HL-60 (cell line): ENCODE measurements at regions not wholly inside any gene's neighbourhood (a gene's known extent, or its start where the extent isn't known, plus 50 kb on each side); places are given as distances from the start of the nearest gene placed in this dataset.

Experiments used
- DNase-seq, 2 experiments: peaks; one replicate each; pipeline ENCODE4 v3.0.0-alpha.2; 2010 to 2020; ENCODE audit warnings: low read depth in 1 of 2, low spot score in 1 of 2
- H3K27ac ChIP-seq: fragments of 250-450 bp; sonication (Bioruptor Pico); replicated peaks from 2 replicates; pipeline ENCODE4 v1.5.1; 2020; ENCODE audit warnings: mild to moderate bottlenecking, moderate library complexity
- H3K27me3 ChIP-seq: fragments of 250-450 bp; sonication (Bioruptor Pico); 2 replicates; pipeline ENCODE4 v1.5.1; 2021; ENCODE audit warnings: mild to moderate bottlenecking, moderate library complexity; ENCODE audit not compliant: insufficient read depth, poor library complexity, severe bottlenecking
- H3K4me3 ChIP-seq: replicated peaks from 2 replicates; pipeline ENCODE4 v1.5.1; 2011; ENCODE audit warnings: mild to moderate bottlenecking, control low read depth, low read length; ENCODE audit not compliant: insufficient read depth
- CTCF ChIP-seq: IDR thresholded peaks from one replicate; pipeline ENCODE4 v1.5.1; 2011; ENCODE audit warnings: low read length, control low read depth, inconsistent platforms; ENCODE audit not compliant: insufficient read depth
- GABPA ChIP-seq: IDR thresholded peaks from 2 replicates; pipeline ENCODE4 v1.6.1; 2012; ENCODE audit warnings: low read depth
- POLR2AphosphoS5 ChIP-seq: IDR thresholded peaks from 2 replicates; pipeline ENCODE4 v1.6.1; 2012; ENCODE audit warnings: low read depth
- SPI1 ChIP-seq: IDR thresholded peaks from 2 replicates; pipeline ENCODE4 v1.6.1; 2012; ENCODE audit warnings: low read depth, mild to moderate bottlenecking, borderline replicate concordance
- TF ChIP-seq, protein P1 (sequence below): IDR thresholded peaks from 2 replicates; pipeline ENCODE4 v1.6.1; 2012; ENCODE audit warnings: low read depth; ENCODE audit not compliant: insufficient replicate concordance

DNA sequence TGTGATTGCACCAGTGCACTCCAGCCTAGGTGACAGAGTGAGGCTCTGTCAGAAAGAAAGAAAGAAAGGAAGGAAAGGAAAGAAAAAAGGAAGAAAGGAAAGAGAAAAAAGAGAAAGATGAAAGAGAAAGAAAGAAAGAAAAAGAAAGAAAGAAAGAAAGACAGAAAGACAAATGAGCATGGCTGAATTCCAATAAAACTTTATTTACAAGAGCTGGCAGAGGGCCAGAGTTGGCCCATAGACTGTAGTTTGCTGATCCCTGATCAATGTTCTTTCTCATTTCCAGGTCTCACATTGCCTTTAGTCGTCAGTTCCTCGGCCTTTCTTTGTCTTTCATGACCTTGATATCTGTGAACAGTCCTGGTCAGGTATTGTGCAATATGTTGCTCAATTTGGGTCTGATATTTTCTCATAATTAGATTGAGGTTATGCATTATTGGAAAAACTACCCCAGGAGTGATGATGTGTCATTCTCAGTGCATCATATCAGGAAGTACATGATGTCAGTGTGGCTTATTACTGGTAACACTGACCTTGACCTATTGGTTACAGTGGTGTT, 68.5 kb upstream of the MED9 start:
- Histone ChIP-seq H3K27me3 (no peaks in the 10 kb centered on the region), H3K27ac (no peak overlapping the region), H3K4me3 (no peak overlapping the region)
- peak; percentile 15 to 79 for DNase-seq
- TF ChIP-seq, protein P1, sequence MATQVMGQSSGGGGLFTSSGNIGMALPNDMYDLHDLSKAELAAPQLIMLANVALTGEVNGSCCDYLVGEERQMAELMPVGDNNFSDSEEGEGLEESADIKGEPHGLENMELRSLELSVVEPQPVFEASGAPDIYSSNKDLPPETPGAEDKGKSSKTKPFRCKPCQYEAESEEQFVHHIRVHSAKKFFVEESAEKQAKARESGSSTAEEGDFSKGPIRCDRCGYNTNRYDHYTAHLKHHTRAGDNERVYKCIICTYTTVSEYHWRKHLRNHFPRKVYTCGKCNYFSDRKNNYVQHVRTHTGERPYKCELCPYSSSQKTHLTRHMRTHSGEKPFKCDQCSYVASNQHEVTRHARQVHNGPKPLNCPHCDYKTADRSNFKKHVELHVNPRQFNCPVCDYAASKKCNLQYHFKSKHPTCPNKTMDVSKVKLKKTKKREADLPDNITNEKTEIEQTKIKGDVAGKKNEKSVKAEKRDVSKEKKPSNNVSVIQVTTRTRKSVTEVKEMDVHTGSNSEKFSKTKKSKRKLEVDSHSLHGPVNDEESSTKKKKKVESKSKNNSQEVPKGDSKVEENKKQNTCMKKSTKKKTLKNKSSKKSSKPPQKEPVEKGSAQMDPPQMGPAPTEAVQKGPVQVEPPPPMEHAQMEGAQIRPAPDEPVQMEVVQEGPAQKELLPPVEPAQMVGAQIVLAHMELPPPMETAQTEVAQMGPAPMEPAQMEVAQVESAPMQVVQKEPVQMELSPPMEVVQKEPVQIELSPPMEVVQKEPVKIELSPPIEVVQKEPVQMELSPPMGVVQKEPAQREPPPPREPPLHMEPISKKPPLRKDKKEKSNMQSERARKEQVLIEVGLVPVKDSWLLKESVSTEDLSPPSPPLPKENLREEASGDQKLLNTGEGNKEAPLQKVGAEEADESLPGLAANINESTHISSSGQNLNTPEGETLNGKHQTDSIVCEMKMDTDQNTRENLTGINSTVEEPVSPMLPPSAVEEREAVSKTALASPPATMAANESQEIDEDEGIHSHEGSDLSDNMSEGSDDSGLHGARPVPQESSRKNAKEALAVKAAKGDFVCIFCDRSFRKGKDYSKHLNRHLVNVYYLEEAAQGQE, result no peak
- no peak for TF ChIP-seq POLR2AphosphoS5
- TF ChIP-seq CTCF, result no peak
- TF ChIP-seq SPI1, result no peak
- no peak for TF ChIP-seq GABPA

- TF ChIP-seq GABPA, result no peak
- no peak for TF ChIP-seq CTCF
- TF ChIP-seq, protein P1, result no peak
- no peak for TF ChIP-seq POLR2AphosphoS5
- TF ChIP-seq SPI1, result no peak
- no peak overlapping the region for H3K4me3 ChIP-seq
- no peaks in the 10 kb centered on the region for H3K27me3 ChIP-seq
- no peak overlapping the region for H3K27ac ChIP-seq
- no peak for DNase-seq
Measured at GRCh38 chr17:17410357-17410756, 66.4 kb upstream of the MED9 start.

DNA sequence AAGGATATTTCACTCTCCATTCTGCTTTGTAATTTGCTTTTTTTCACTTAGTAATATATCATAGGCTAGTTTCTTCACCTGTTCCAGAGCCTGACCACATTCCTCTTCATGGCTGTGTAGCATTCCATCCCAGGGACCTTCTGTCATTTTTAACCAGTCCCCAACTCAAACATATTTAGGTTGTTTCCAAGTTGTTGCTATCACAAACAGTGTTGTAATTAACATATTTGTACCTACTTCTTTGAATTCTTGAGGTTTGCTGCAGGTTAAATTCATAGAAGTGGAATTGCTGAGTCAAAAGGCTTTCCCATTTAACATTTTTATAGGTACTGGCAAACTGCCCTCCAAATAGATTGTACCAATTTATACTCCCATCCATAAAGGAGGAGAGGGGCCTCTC, 65.1 kb upstream of the MED9 start:
- TF ChIP-seq CTCF (no peak), POLR2AphosphoS5 (no peak), GABPA (no peak), SPI1 (no peak)
- TF ChIP-seq, protein P1, result no peak
- no peak for DNase-seq
- Histone ChIP-seq H3K27me3 (no peaks in the 10 kb centered on the region), H3K4me3 (no peak overlapping the region), H3K27ac (no peak overlapping the region)
